HS-27A (cell line): ENCODE measurements at regions not wholly inside any gene's neighbourhood (a gene's known extent, or its start where the extent isn't known, plus 50 kb on each side); places are given as distances from the start of the nearest gene placed in this dataset.

Source experiments
- DNase-seq: peaks from one replicate; pipeline ENCODE4 v3.0.0-alpha.2; 2012; ENCODE audit warnings: low read depth, missing footprints

DNA sequence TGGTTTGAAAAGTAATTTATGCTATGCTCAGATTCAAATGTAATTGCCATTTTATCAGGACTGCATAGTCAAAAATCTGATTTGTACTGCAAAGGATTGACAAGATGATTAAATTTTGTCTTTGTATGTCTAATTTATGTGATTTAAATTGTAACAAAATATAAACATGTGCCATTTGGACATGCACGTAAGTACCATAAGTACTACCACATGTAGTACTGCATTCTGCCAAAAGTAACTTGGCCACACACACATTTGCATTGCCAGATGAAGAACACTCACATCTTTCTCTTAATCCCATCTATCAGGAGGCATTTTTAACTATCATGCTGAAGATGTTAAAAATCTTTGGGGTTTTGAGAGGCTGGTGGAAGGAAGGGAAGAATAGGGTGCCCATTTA is 133.3 kb downstream of the KLF12 start:
- no peak for DNase-seq

- DNase-seq: no peak
These were observed 135.6 kb downstream of the KLF12 start for GRCh38 chr13:73998631-73999030.

DNA sequence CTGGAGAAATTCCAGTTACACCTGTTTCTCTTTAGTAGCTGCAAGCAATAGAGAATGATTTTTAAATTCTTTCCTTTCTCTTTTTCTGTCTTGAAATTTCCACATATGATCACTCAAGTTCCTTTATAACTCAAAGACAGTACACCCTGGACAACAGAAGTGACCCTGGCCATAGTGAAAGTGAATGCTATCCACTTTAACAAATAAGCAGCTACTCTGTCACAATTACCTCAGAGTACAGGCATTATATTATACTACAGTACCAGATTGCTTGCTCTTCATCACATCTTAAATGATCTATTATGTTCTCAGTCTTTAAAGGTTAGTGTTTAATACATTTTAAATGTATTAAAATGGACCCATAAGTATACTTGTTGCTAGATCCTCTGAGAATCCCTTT is 136.2 kb downstream of the KLF12 start:
- DNase-seq: no peak

- DNase-seq: no peak
These were observed 137.6 kb downstream of the KLF12 start for GRCh38 chr13:73996569-73996968.

GRCh38 chr13:73995736-73996135 is 138.5 kb downstream of the KLF12 start:
- DNase-seq: no peak

- no peak for DNase-seq
These were observed 140.5 kb downstream of the KLF12 start for GRCh38 chr13:73993661-73994060.

GRCh38 chr13:73991884-73992283 is 142.3 kb downstream of the KLF12 start:
- no peak for DNase-seq

GRCh38 chr13:73991384-73991783 is 142.8 kb downstream of the KLF12 start:
- DNase-seq: no peak

- no peak for DNase-seq
These were observed 144.9 kb downstream of the KLF12 start for GRCh38 chr13:73989244-73989843.

DNA sequence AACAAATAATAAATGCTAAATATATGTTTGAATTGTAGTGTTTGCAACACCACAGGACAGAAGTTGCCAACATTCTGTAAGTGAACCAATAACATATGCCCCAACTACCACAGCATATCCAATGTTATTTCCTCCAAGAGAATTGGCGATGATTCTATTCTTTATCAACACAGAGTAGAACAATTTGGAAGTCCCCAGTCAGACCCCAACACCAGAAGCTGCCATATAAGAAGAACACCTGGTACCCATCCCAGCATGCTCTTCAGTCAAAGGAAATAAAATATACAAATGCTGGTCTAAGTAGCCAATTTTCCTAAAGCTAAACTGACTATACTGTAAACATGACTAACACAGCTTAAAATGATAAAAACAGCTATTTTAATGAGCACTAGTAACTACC is 145.7 kb downstream of the KLF12 start:
- DNase-seq: no peak

DNA sequence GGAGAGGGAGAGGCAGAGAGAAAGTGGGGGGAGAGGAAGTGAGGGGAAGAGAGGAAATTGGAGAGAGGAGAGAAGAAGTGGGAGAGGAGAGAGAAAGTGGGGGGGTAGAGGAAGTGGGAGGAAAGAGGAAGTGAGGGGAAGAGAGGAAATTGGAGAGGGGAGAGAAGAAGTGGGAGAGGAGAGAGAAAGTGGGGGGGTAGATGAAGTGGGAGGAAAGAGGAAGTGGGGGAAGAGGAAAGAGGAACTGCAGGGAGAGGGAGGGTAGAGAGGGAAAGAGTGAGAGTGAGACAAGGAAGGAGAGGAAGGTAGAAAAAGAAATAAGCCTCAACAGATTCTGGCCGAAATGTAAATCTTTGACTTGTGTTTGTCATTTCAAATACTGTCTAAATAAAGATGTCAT is 146.6 kb downstream of the KLF12 start:
- no peak for DNase-seq

DNA sequence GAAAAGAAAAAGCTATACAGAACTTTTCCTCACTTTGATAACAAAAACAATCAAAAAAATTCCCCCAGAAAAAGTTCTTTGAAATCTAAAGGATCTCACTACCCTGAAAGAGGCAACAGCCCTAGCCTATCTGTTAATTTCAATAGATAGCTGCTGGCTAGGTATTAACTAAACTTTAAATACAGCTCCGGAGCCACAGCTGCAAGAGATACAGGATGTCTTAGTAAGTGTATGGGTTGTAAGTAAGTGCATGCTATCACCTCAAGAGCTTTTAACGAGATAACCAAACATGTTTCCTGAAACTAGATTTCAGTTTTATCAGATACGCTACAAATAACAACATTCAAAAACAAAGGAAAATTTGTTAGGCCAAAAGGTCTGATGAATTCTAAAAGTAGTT is 148.4 kb downstream of the KLF12 start:
- no peak for DNase-seq

DNA sequence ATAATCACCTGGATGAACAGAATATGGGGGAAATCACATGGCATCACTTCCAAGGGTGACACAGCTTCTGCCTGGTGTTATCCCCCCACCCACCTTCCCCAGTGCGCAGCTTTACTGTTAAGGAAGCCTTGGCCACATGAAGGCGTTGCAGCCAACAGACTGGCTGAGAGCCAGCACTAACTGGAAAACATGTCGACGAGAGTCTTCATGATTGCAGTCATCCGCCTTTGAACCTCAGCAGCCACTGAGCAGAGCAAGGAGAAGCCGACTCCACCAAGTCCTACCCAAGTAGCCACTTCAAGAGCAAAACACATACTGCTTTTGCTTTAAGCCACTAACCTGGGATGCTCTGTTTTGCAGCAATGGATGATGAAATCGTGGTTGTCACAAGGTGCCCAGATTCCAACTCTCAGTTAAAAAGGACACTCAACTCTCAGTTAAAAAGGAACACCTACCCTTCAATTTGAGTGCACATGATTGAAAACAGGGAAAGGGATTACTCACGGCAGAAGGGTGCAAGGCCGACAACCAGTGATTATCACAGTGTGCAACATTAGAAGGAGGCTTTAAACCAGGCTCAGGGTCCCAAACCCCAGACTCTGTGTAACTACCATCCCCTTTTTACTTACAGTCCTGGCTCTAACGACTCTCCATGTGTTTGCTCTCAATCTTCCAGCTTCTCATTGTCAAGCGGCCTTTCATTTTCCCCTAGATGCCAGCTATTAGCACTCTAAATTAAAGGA is 149.1 kb downstream of the KLF12 start:
- DNase-seq: no peak

DNA sequence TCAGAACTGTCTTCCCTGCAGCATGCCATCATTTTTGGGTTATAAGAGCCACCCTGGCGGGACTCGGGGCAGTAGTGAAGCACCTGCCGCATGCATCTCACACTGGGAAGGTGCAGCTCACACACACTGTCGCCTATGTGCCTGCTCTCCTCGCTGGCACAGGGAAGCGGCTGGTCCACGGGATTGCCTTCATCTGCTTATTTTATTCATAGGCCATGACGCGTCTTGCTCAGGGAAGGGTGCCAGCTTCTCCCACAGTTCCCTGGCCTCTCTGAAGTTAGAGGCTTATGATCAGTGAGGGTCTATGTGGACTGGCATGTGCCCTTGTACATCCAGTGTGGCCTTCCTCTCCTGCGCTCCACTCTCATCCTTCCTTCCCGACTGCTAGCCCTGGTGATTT is 150.0 kb downstream of the KLF12 start:
- no peak for DNase-seq

DNA sequence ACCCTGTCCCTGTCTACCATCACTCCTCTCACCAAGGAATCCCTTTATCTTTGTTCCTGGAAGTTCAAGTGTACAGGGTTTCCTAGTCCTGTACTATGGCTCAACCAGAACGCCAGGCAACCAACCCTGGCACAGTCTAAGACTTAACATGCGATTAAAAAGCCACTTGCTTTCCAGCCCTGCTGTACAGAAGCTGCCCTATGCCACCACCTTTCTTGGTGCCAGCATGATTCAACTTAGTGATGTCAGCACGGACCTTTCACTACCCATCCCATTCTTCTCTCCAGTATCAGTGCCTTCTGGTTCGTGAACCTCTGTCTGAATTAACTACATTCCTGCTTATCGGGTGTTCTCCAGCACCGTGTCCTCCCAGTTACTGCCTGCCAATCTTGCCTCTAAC is 151.1 kb downstream of the KLF12 start:
- no peak for DNase-seq

- no peak for DNase-seq
These were observed 152.6 kb downstream of the KLF12 start for GRCh38 chr13:73981595-73981994.

GRCh38 chr13:73975767-73976166 is 158.4 kb downstream of the KLF12 start:
- DNase-seq: no peak

GRCh38 chr13:73974051-73974450 is 160.2 kb downstream of the KLF12 start:
- no peak for DNase-seq

- no peak for DNase-seq
These were observed 161.0 kb downstream of the KLF12 start for GRCh38 chr13:73973156-73973555.

- no peak for DNase-seq
These were observed 161.7 kb downstream of the KLF12 start for GRCh38 chr13:73972545-73972944.

GRCh38 chr13:73971481-73971880 is 162.7 kb downstream of the KLF12 start:
- no peak for DNase-seq

- DNase-seq: no peak
These were observed 163.7 kb downstream of the KLF12 start for GRCh38 chr13:73970421-73971055.

DNA sequence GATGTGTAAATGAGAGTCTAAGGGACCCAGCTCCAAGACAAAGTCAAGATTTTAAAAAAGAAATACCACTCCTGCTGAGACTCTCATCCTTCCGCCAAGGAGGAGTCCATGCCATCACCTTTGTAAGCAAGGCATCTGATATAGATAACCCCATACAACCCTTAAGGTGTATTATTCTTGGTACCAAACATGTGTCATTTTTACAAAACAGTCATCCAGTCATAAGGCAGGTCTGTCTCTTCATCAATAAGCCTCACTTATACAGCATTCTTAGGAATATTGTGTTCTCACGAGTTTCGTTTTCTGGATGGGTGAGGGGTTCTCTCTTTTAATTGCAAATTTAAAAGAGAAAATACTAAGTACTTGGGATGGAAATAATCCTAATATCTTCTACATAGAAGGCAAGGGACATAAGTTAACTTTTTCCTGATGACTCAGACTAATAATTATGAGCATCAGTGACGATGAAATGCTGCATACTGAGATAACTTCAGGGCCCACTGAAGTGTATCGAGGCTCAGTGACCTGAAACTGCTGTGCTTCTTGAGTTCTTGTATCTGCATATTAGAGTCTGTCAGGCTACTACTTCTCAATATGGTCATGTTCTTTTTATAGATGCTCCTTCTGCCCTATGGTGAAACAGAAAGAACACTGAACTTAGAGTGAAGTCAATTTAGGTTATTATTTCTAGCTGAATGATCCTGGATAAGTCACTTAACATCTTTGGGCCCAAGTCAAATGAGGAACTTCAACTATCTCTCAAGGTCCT is 166.6 kb downstream of the KLF12 start:
- no peak for DNase-seq
